ENCODE measurements at regions not wholly inside any gene's neighbourhood (a gene's known extent, or its start where the extent isn't known, plus 50 kb on each side); places are given as distances from the start of the nearest gene placed in this dataset.

DNA sequence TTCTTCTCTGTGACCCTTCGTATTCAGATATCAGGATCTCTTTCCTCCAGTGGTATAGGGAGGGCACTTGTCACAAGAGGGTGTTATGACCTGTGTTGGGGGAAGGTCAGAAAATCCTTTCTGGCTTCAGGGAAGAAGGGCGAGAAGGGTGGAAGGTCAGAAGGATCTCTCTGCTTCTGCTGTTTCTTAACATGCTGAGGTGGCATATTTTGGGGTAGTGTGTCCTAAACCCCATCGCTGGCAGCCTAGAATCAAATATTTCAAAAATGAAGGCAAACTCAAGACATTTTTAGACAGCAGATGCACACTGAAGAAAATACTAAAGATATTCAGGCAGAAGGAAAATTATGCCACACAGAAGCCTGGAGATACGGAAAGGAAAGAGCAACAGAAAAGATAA, 207.6 kb downstream of the TM2D1 start:
- Histone ChIP-seq H2BK15ac (ENCODE audit: low read depth, poor library complexity, severe bottlenecking) (no peak overlapping the region), H3K36me3 (ENCODE audit: control insufficient read depth in 1 of 2, insufficient read depth in 2 of 2, low read depth in 1 of 2, low read length in 2 of 2) (no peaks in the 10 kb centered on the region), H3K27ac (ENCODE audit: low read length, poor library complexity, severe bottlenecking) (no peak overlapping the region), H2BK120ac (ENCODE audit: low read depth, low read length) (no peak overlapping the region), H2BK5ac (ENCODE audit: low read depth, low read length, poor library complexity, severe bottlenecking) (no peak overlapping the region), H3K4me3 (ENCODE audit: insufficient read depth in 1 of 2, low read depth in 1 of 2, low read length in 2 of 2) (no peak overlapping the region), H3K27me3 (ENCODE audit: control insufficient read depth in 1 of 2, insufficient read depth in 1 of 2, low read length in 2 of 2) (no peaks in the 10 kb centered on the region), H4K8ac (ENCODE audit: low read length) (no peak overlapping the region), H3K79me1 (replicated peaks; ENCODE audit: low read length, poor library complexity, severe bottlenecking) (no peaks in the 10 kb centered on the region), H3K23ac (ENCODE audit: low read length in 2 of 2) (no peak overlapping the region), H3K18ac (ENCODE audit: low read depth in 1 of 2, low read length in 2 of 2) (no peak overlapping the region), H2AFZ (ENCODE audit: low read depth, low read length) (no peak overlapping the region), H2BK12ac (ENCODE audit: low read length in 2 of 2) (no peak overlapping the region), H4K91ac (ENCODE audit: low read length) (no peak overlapping the region), H3K14ac (ENCODE audit: low read length in 2 of 2) (no peak overlapping the region), H3K9me3 (ENCODE audit: control insufficient read depth, low read length) (no peaks in the 10 kb centered on the region), H3K4ac (ENCODE audit: low read depth in 1 of 2, low read length in 2 of 2) (no peak overlapping the region), H3K4me1 (ENCODE audit: control insufficient read depth, insufficient read depth, low read depth, low read length) (no peaks in the 10 kb centered on the region), H3K4me2 (ENCODE audit: low read length, poor library complexity, severe bottlenecking) (no peak overlapping the region), H2AK5ac (ENCODE audit: low read length, severe bottlenecking) (no peak overlapping the region), H3K9ac (ENCODE audit: low read length) (no peak overlapping the region)
- WGBS = 90% methylated on average over 2 of the region's 4 CpGs
- DNase-seq = no peak

DNA sequence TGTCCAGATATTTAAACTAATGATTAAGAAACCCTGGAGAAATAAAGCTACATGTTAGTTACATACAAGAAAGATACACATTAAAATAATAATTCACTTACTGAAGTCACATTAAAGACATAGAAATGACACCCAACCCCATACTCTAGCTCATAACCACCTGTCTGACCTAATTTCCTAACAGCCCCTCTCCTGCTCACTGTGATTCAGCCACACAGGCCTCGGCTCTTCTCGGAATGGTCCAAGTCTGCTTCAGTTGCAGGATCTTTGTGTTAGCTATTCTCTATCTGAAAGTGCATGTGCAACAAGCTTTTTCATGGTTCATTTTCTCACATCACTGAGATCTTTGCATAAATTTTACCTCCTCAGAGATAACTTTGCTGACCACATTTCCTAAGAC, 209.8 kb downstream of the TM2D1 start:
- no peak overlapping the region for H3K18ac ChIP-seq (ENCODE audit: low read depth in 1 of 2, low read length in 2 of 2)
- H3K14ac ChIP-seq (ENCODE audit: low read length in 2 of 2) = no peak overlapping the region
- H3K9me3 ChIP-seq (ENCODE audit: control insufficient read depth, low read length) = peaks cover 4% of the 10 kb centered on the region
- no peak overlapping the region for H3K27ac ChIP-seq (ENCODE audit: low read length, poor library complexity, severe bottlenecking)
- no peak overlapping the region for H3K4me2 ChIP-seq (ENCODE audit: low read length, poor library complexity, severe bottlenecking)
- no peaks in the 10 kb centered on the region for H3K79me1 ChIP-seq (replicated peaks; ENCODE audit: low read length, poor library complexity, severe bottlenecking)
- H4K91ac ChIP-seq (ENCODE audit: low read length) = no peak overlapping the region
- no peak overlapping the region for H3K23ac ChIP-seq (ENCODE audit: low read length in 2 of 2)
- no peak overlapping the region for H3K4ac ChIP-seq (ENCODE audit: low read depth in 1 of 2, low read length in 2 of 2)
- H2AK5ac ChIP-seq (ENCODE audit: low read length, severe bottlenecking) = no peak overlapping the region
- no peak overlapping the region for H4K8ac ChIP-seq (ENCODE audit: low read length)
- H3K27me3 ChIP-seq (ENCODE audit: control insufficient read depth in 1 of 2, insufficient read depth in 1 of 2, low read length in 2 of 2) = peaks cover 0 to 13% of the 10 kb centered on the region in 2 experiments
- no peak overlapping the region for H3K9ac ChIP-seq (ENCODE audit: low read length)
- no peaks in the 10 kb centered on the region for H3K36me3 ChIP-seq (ENCODE audit: control insufficient read depth in 1 of 2, insufficient read depth in 2 of 2, low read depth in 1 of 2, low read length in 2 of 2)
- no peak overlapping the region for H2BK12ac ChIP-seq (ENCODE audit: low read length in 2 of 2)
- no peak overlapping the region for H2AFZ ChIP-seq (ENCODE audit: low read depth, low read length)
- 85% methylated on average over 2 of the region's 2 CpGs for WGBS
- no peak overlapping the region for H2BK15ac ChIP-seq (ENCODE audit: low read depth, poor library complexity, severe bottlenecking)
- no peak overlapping the region for H3K4me3 ChIP-seq (ENCODE audit: insufficient read depth in 1 of 2, low read depth in 1 of 2, low read length in 2 of 2)
- no peaks in the 10 kb centered on the region for H3K4me1 ChIP-seq (ENCODE audit: control insufficient read depth, insufficient read depth, low read depth, low read length)
- DNase-seq = no peak
- H2BK5ac ChIP-seq (ENCODE audit: low read depth, low read length, poor library complexity, severe bottlenecking) = no peak overlapping the region
- H2BK120ac ChIP-seq (ENCODE audit: low read depth, low read length) = no peak overlapping the region
